ENCODE measurements at regions not wholly inside any gene's neighbourhood (a gene's known extent, or its start where the extent isn't known, plus 50 kb on each side); places are given as distances from the start of the nearest gene placed in this dataset.

DNA sequence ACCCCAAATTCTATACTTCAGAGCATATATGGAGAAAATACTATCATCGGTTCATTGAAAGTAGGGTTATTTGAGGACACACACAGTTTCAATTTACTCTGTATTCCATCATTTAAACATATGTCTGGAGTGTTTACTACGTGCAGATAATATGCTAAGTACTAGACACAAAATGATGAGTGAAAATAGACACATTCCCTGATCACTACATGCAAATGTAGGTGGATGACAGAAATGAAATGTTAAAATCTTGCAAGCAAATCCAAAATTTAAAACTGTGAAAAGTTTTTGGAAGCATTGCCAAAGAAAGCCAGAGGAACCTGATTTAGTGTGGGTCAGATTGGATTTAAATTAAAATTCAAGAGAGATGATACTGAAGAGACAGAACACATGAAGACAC, 1106.6 kb downstream of the CBLN2 start:
- H3K4me1 ChIP-seq (ENCODE audit: control insufficient read depth in 2 of 3, insufficient read depth in 2 of 3, low read depth in 1 of 3, low read length in 3 of 3) = no peaks in the 10 kb centered on the region
- H3K4me3 ChIP-seq (ENCODE audit: low read length in 3 of 3) = no peak overlapping the region
- H3K27me3 ChIP-seq (ENCODE audit: control insufficient read depth, insufficient read depth, low read length) = no peaks in the 10 kb centered on the region
- intact Hi-C loops (cut with DNase I) = no loop called here
- DNase-seq (no peak), FAIRE-seq (no peak)
- no peaks in the 10 kb centered on the region for H3K36me3 ChIP-seq (ENCODE audit: control insufficient read depth in 2 of 3, insufficient read depth in 3 of 3, low read length in 3 of 3)
- no peak overlapping the region for H3K9ac ChIP-seq (ENCODE audit: low read length in 3 of 3)
- no peaks in the 10 kb centered on the region for H3K9me3 ChIP-seq (ENCODE audit: control insufficient read depth in 2 of 3, insufficient read depth in 1 of 3, low read length in 3 of 3)
- TF ChIP-seq, protein P1, sequence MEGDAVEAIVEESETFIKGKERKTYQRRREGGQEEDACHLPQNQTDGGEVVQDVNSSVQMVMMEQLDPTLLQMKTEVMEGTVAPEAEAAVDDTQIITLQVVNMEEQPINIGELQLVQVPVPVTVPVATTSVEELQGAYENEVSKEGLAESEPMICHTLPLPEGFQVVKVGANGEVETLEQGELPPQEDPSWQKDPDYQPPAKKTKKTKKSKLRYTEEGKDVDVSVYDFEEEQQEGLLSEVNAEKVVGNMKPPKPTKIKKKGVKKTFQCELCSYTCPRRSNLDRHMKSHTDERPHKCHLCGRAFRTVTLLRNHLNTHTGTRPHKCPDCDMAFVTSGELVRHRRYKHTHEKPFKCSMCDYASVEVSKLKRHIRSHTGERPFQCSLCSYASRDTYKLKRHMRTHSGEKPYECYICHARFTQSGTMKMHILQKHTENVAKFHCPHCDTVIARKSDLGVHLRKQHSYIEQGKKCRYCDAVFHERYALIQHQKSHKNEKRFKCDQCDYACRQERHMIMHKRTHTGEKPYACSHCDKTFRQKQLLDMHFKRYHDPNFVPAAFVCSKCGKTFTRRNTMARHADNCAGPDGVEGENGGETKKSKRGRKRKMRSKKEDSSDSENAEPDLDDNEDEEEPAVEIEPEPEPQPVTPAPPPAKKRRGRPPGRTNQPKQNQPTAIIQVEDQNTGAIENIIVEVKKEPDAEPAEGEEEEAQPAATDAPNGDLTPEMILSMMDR (IDR thresholded peaks at IDR 0.05; ENCODE audit: borderline replicate concordance, extremely low read depth, insufficient read depth) = no peak
- no peak overlapping the region for H3K27ac ChIP-seq (ENCODE audit: low read depth in 2 of 2, low read length in 2 of 2)

DNA sequence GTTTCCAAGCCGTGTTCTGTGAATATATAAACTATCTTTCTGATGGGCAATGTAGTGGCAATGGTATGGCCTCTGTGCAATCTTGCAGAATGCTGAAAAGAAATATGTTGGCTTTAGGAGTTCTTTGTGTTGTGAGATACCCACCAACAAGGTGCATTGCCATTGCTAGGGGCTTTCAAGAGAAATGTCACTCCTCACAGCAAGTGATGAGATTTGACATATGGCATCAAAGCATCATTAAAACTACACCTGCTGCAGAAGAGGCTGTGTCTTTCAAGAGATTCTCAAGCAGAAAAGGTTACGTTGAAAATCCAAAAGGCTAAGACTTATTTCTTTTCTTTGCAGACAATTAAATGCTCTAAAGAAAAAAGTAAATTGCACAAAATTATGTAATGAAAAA, 1110.8 kb downstream of the CBLN2 start:
- no peak overlapping the region for H3K4me3 ChIP-seq (ENCODE audit: low read length in 3 of 3)
- no peaks in the 10 kb centered on the region for H3K36me3 ChIP-seq (ENCODE audit: control insufficient read depth in 2 of 3, insufficient read depth in 3 of 3, low read length in 3 of 3)
- H3K9me3 ChIP-seq (ENCODE audit: control insufficient read depth in 2 of 3, insufficient read depth in 1 of 3, low read length in 3 of 3) = no peaks in the 10 kb centered on the region
- intact Hi-C loops (cut with DNase I) = no loop called here
- no peak overlapping the region for H3K9ac ChIP-seq (ENCODE audit: low read length in 3 of 3)
- H3K27me3 ChIP-seq (ENCODE audit: control insufficient read depth, insufficient read depth, low read length) = no peaks in the 10 kb centered on the region
- TF ChIP-seq, protein P1 (IDR thresholded peaks at IDR 0.05; ENCODE audit: borderline replicate concordance, extremely low read depth, insufficient read depth) = no peak
- DNase-seq (no peak), FAIRE-seq (no peak)
- no peak overlapping the region for H3K27ac ChIP-seq (ENCODE audit: low read depth in 2 of 2, low read length in 2 of 2)
- no peaks in the 10 kb centered on the region for H3K4me1 ChIP-seq (ENCODE audit: control insufficient read depth in 2 of 3, insufficient read depth in 2 of 3, low read depth in 1 of 3, low read length in 3 of 3)

DNA sequence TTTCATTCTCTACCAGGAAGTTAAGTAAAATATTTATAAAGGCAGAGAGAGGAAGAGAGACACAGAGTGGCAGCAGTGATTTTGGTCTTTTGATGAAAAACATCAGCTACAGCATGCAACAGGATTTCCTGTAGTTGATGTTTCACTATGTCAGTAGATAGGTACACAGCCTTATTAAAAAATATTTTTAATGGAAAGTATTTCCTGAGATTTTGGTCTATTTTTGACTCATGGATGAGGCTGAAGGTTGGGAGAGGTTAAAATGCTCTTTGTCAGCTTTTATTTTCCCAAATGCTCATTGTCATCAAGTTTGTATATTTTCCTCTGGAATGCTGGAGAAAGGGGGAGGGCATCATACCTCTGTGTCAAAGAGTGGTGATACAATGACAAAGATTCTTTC, 1112.5 kb downstream of the CBLN2 start:
- FAIRE-seq = no peak
- intact Hi-C loops (cut with DNase I) = no loop called here
- TF ChIP-seq, protein P1 (IDR thresholded peaks at IDR 0.05; ENCODE audit: borderline replicate concordance, extremely low read depth, insufficient read depth) = no peak

DNA sequence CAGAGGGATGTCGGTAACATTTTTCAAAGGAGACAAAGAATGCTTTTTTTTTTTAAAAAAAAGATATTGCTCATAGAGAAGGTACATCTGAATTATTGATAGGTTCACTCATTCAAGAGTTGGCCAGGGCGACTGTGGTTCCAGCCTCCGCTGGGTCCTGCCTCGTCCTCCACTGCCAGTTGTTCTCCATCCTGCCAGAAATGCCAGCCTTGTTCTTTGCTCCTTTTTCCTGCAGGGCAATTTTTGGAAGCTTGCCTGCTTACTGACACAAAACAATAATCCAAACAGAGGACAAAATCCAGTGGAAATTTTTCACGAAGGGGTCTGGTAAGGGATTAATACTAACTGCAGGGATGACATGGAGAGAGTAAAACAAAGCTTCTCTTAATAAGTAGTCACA, 1113.0 kb downstream of the CBLN2 start:
- Histone ChIP-seq H3K27ac (ENCODE audit: low read depth in 2 of 2, low read length in 2 of 2) (no peak overlapping the region), H3K9ac (ENCODE audit: low read length in 3 of 3) (no peak overlapping the region), H3K27me3 (ENCODE audit: control insufficient read depth, insufficient read depth, low read length) (no peaks in the 10 kb centered on the region), H3K4me1 (ENCODE audit: control insufficient read depth in 2 of 3, insufficient read depth in 2 of 3, low read depth in 1 of 3, low read length in 3 of 3) (no peaks in the 10 kb centered on the region), H3K4me3 (ENCODE audit: low read length in 3 of 3) (peak overlapping the region in 2 of 3 donors; percentile 19 to 28), H3K36me3 (ENCODE audit: control insufficient read depth in 2 of 3, insufficient read depth in 3 of 3, low read length in 3 of 3) (no peaks in the 10 kb centered on the region), H3K9me3 (ENCODE audit: control insufficient read depth in 2 of 3, insufficient read depth in 1 of 3, low read length in 3 of 3) (no peaks in the 10 kb centered on the region)
- TF ChIP-seq, protein P1 (IDR thresholded peaks at IDR 0.05; ENCODE audit: borderline replicate concordance, extremely low read depth, insufficient read depth) = peak; percentile 2
- FAIRE-seq (no peak), DNase-seq (peak in 1 of 5 donors; percentile 22)
- intact Hi-C loops (cut with DNase I) = no loop called here

More for the DNA sequence above, 1112.5 kb downstream of the CBLN2 start:
- Histone ChIP-seq H3K27me3 (ENCODE audit: control insufficient read depth, insufficient read depth, low read length) (no peaks in the 10 kb centered on the region), H3K4me1 (ENCODE audit: control insufficient read depth in 2 of 3, insufficient read depth in 2 of 3, low read depth in 1 of 3, low read length in 3 of 3) (no peaks in the 10 kb centered on the region), H3K9ac (ENCODE audit: low read length in 3 of 3) (no peak overlapping the region), H3K27ac (ENCODE audit: low read depth in 2 of 2, low read length in 2 of 2) (peak overlapping the region in 1 of 2 donors; percentile 38), H3K9me3 (ENCODE audit: control insufficient read depth in 2 of 3, insufficient read depth in 1 of 3, low read length in 3 of 3) (no peaks in the 10 kb centered on the region), H3K36me3 (ENCODE audit: control insufficient read depth in 2 of 3, insufficient read depth in 3 of 3, low read length in 3 of 3) (no peaks in the 10 kb centered on the region), H3K4me3 (ENCODE audit: low read length in 3 of 3) (peak overlapping the region in 2 of 3 donors; percentile 19 to 28)
- peak in 1 of 5 donors; percentile 3 for DNase-seq
